ENCODE measurements at regions not wholly inside any gene's neighbourhood (a gene's known extent, or its start where the extent isn't known, plus 50 kb on each side); places are given as distances from the start of the nearest gene placed in this dataset.

DNA sequence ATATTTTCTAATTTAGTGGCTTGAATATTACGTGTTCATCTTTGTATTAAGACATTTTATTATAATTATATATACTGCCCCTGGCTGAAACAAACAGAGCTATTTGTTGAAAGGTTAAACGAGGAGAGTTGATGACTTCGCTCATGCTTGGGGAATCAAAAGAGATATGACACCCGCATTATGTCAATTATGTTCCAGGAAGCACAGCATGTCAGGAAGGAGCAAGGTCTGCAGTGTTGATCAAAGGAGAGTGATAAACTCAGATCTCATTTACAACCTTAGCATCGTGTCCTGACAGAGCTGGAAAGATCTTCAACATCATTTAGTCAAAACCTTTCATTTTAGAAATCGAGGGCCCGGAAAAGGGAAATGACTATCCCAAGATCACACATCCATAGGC, 510.1 kb downstream of the TDRD15 start:
- TF ChIP-seq ZFX (IDR thresholded peaks at IDR 0.05) (no peak), CTCF (conservative IDR thresholded peaks at IDR 0.05) (no peak)
- H3K27ac ChIP-seq = no peak overlapping the region

DNA sequence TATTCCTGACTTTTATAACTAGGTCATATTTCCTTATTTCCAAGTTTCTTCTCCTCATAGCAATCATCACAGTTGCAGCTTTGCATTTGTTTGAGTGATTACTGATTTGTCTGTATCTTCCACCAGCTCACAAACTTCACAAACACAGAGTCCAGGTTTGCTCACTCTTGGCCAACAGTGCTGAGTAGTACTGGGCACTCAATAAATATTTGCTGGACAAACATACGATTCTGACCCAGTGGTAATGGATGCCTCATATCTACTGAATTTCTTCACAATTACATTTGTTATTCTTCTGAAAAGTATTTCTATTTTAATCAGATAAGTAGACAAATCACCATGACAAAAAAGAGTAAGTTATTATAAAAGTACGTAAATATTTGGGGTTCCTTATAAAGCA, 516.3 kb downstream of the TDRD15 start:
- TF ChIP-seq ZFX (IDR thresholded peaks at IDR 0.05) (no peak), CTCF (conservative IDR thresholded peaks at IDR 0.05) (no peak)
- H3K27ac ChIP-seq = peak overlapping the region; percentile 85; the same call in 1 of the 2 replicates

GRCh38 chr2:21642647-21643046, 518.9 kb downstream of the TDRD15 start:
- no peak for TF ChIP-seq ZFX (IDR thresholded peaks at IDR 0.05)
- peak overlapping the region; percentile 83 for H3K27ac ChIP-seq

- peak overlapping the region; percentile 83; the same call in 1 of the 2 replicates for H3K27ac ChIP-seq
- TF ChIP-seq CTCF (conservative IDR thresholded peaks at IDR 0.05) = no peak
- TF ChIP-seq ZFX (IDR thresholded peaks at IDR 0.05) = no peak
Observed at GRCh38 chr2:21643180-21643579, 519.4 kb downstream of the TDRD15 start.

- peak overlapping the region; percentile 83 for H3K27ac ChIP-seq
- TF ChIP-seq ZFX (IDR thresholded peaks at IDR 0.05) (no peak), CTCF (conservative IDR thresholded peaks at IDR 0.05) (no peak)
Observed at GRCh38 chr2:21644266-21644665, 520.5 kb downstream of the TDRD15 start.

DNA sequence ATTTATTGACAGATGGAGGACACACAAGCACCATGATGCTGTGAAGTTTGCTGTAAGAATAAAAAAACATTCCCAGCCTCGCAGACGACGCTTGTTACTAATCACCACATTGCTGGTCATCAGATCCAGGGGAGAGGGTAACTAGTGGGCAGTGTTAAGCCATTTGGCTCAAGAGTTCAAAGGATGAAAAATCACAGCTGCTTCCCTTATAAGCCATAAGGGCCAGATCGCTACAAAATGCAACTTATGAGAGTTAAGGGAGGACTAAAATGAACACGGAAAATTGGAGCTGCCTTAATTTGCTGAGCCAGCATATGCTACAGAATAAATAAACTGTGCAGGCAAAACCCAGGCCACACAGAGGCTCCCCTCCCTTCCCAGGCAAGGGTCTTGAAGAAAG, 522.6 kb downstream of the TDRD15 start:
- H3K27ac ChIP-seq = peak overlapping the region; percentile 66
- TF ChIP-seq ZFX (IDR thresholded peaks at IDR 0.05) (no peak), CTCF (conservative IDR thresholded peaks at IDR 0.05) (no peak)

DNA sequence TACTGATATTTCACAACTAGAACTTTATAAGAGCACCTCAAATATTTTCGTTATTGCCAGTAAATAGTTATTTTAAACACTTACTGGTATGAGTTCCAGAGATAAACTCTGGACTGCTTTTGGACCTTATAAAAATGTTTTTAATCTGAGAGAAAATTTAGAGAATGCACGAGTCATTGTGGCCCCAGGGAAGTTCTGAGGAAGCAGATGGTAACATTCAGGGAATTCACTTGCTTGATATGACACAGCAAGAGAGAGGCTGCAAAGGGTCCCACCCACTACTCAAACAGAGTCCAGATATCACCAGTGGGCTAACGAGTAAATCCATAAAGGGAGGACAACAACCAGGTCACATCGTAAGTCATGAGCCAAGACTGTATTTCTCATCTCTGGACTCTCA, 526.8 kb downstream of the TDRD15 start:
- H3K27ac ChIP-seq = no peak overlapping the region
- TF ChIP-seq ZFX (IDR thresholded peaks at IDR 0.05) (no peak), CTCF (conservative IDR thresholded peaks at IDR 0.05) (no peak)

- H3K27ac ChIP-seq = no peak overlapping the region
- TF ChIP-seq ZFX (IDR thresholded peaks at IDR 0.05) = no peak
- no peak for TF ChIP-seq CTCF (conservative IDR thresholded peaks at IDR 0.05)
Observed at GRCh38 chr2:21655136-21655535, 531.4 kb downstream of the TDRD15 start.

Data from C4-2B (cell line).